Right lobe of liver (tissue), 4 donors: ENCODE measurements at regions not wholly inside any gene's neighbourhood (a gene's known extent, or its start where the extent isn't known, plus 50 kb on each side); places are given as distances from the start of the nearest gene placed in this dataset.

Experiments used
- POLR2A ChIP-seq: fragments of 450-650 bp; IDR thresholded peaks from one replicate; pipeline ENCODE4 v1.6.1; 2017; ENCODE audit warnings: antibody characterized with exemption, mild to moderate bottlenecking
- TF ChIP-seq, protein P1 (sequence below), 4 donors: fragments of 200-600 bp in 3 of 4; fragments of 450-650 bp in 1 of 4; IDR thresholded peaks; one replicate each; pipeline versions ENCODE4 v1.5.1 to v1.8.0; 2016 to 2022; ENCODE audit warnings: antibody characterized with exemption in 4 of 4, mild to moderate bottlenecking in 2 of 4
- donor health status: DM: no; HTN: no; CAD: no.
- donor health status: DM: no; HTN: no; CAD: no.
- donor health status: DM: no; HTN: yes; CAD: no.

GRCh38 chr14:98916476-98916875 is 355.5 kb downstream of the BCL11B start:
- TF ChIP-seq, protein P1, sequence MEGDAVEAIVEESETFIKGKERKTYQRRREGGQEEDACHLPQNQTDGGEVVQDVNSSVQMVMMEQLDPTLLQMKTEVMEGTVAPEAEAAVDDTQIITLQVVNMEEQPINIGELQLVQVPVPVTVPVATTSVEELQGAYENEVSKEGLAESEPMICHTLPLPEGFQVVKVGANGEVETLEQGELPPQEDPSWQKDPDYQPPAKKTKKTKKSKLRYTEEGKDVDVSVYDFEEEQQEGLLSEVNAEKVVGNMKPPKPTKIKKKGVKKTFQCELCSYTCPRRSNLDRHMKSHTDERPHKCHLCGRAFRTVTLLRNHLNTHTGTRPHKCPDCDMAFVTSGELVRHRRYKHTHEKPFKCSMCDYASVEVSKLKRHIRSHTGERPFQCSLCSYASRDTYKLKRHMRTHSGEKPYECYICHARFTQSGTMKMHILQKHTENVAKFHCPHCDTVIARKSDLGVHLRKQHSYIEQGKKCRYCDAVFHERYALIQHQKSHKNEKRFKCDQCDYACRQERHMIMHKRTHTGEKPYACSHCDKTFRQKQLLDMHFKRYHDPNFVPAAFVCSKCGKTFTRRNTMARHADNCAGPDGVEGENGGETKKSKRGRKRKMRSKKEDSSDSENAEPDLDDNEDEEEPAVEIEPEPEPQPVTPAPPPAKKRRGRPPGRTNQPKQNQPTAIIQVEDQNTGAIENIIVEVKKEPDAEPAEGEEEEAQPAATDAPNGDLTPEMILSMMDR (IDR thresholded peaks at IDR 0.05): no peak
- TF ChIP-seq POLR2A: no peak
